ENCODE measurements at regions not wholly inside any gene's neighbourhood (a gene's known extent, or its start where the extent isn't known, plus 50 kb on each side); places are given as distances from the start of the nearest gene placed in this dataset.

- no peak for DNase-seq (ENCODE audit: low read depth, low spot score)
- BruUV-seq (replicated peaks), result no TSS peak
Measured at GRCh38 chr9:80707120-80707519, 982.2 kb downstream of the TLE1 start.

More at GRCh38 chr9:80707120-80707519, 982.2 kb downstream of the TLE1 start:
- Histone ChIP-seq H3K36me3 (ENCODE audit: control insufficient read depth in 2 of 2, extremely low read depth in 1 of 2, insufficient read depth in 2 of 2, low read length in 2 of 2) (no peaks in the 10 kb centered on the region), H3K27me3 (ENCODE audit: control insufficient read depth in 2 of 2, insufficient read depth in 2 of 2, low read length in 2 of 2) (no peaks in the 10 kb centered on the region), H3K4me3 (replicated peaks in 1 of 3; ENCODE audit: insufficient read depth in 1 of 3, low read depth in 1 of 3, low read length in 3 of 3) (no peak overlapping the region), H2AFZ (ENCODE audit: low read depth, low read length) (no peak overlapping the region), H3K9me3 (replicated peaks; ENCODE audit: control insufficient read depth, insufficient read depth, low read length) (peaks cover 3% of the 10 kb centered on the region), H3K9ac (replicated peaks; ENCODE audit: extremely low read depth, insufficient read depth, low read length) (no peak overlapping the region), H3K4me2 (ENCODE audit: insufficient read depth, low read length) (no peak overlapping the region), H3K27ac (ENCODE audit: insufficient read depth, low read depth, low read length) (no peak overlapping the region), H3K9me1 (replicated peaks; ENCODE audit: control insufficient read depth, extremely low read depth, insufficient read depth, low read length) (no peaks in the 10 kb centered on the region), H3K4me1 (ENCODE audit: control insufficient read depth, extremely low read depth, insufficient read depth, low read length) (no peaks in the 10 kb centered on the region), H4K20me1 (replicated peaks; ENCODE audit: control insufficient read depth, extremely low read depth, insufficient read depth, low read length) (no peaks in the 10 kb centered on the region), H3K79me2 (ENCODE audit: control insufficient read depth, insufficient read depth, low read length) (no peaks in the 10 kb centered on the region)
- CTCF ChIA-PET, result no interaction called here
- intact Hi-C loops (cut with micrococcal nuclease), result no loop called here
- POLR2A ChIA-PET, result no interaction called here
- no peak for FAIRE-seq
- TF ChIP-seq MYC (IDR thresholded peaks at IDR 0.05; ENCODE audit: low read depth, low read length) (no peak), POLR2AphosphoS5 (IDR thresholded peaks at IDR 0.05; ENCODE audit: insufficient read depth, low read depth, low read length) (no peak), JUN (IDR thresholded peaks at IDR 0.05; ENCODE audit: borderline replicate concordance, insufficient read depth, insufficient read length, low read depth) (no peak), MAX (IDR thresholded peaks at IDR 0.05; ENCODE audit: insufficient read depth, insufficient read length) (no peak), FOS (IDR thresholded peaks at IDR 0.05; ENCODE audit: borderline replicate concordance, insufficient read depth, low read length) (no peak), CTCF (IDR thresholded peaks at IDR 0.05; ENCODE audit: extremely low read depth in 1 of 2, insufficient read depth in 1 of 2, low read depth in 1 of 2, low read length in 2 of 2) (no peak)
- dilution Hi-C loops (cut with MboI; ENCODE audit: extremely low pct_ligation_motif_present, low sequenced_read_pairs), result no loop called here
